ENCODE measurements at regions not wholly inside any gene's neighbourhood (a gene's known extent, or its start where the extent isn't known, plus 50 kb on each side); places are given as distances from the start of the nearest gene placed in this dataset.

DNA sequence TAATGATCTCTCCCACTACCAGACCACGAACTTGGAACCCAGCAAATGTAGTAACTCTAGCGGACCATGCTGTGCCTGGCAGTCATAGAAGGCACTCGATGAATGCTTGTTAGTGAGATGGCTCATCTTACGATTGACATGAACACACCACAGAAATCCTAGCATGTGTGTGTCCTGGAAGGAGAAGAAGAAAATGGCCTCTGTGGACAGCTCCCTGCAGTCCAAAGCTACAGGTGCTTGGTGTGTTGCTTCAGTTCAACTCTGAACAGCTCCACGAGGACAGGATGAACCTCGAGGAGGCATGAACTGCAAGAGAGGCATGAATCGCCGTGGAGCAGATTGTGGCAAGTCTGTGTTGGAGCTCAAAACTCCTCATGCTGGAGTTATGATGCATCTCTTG lies 93.5 kb downstream of the KLF6 start:
- DNase-seq (ENCODE audit: low spot score) = no peak

DNA sequence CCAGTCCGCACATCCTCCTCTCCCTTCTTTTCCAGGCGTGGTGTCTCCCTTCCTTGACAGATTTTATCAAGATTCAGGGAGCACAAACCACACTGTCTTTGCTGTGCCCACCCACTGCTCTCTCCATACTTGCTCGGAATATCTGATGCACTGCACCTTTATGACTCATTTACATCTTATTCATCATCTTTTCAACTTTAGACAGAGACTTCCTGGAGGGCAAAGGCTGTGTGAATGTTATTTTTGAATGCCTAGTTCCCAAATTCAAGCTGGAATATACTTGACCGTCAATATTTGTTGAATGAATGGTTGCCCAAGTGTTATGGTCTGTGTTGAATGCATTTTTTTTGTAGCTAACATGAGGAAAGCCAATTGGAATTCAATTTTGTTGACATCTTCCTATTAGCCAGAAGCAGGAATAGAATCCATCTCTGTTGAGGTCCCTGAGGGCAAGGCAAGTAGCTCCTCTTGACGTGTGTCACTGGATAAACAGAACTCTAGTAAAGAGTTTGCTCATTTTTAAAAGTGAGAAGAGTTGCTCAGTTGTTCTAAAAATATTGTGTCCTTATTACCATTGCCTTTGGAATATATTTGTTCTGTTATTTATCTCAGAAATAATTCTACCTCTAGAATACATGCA lies 95.0 kb downstream of the KLF6 start:
- no peak for DNase-seq (ENCODE audit: low spot score)

DNA sequence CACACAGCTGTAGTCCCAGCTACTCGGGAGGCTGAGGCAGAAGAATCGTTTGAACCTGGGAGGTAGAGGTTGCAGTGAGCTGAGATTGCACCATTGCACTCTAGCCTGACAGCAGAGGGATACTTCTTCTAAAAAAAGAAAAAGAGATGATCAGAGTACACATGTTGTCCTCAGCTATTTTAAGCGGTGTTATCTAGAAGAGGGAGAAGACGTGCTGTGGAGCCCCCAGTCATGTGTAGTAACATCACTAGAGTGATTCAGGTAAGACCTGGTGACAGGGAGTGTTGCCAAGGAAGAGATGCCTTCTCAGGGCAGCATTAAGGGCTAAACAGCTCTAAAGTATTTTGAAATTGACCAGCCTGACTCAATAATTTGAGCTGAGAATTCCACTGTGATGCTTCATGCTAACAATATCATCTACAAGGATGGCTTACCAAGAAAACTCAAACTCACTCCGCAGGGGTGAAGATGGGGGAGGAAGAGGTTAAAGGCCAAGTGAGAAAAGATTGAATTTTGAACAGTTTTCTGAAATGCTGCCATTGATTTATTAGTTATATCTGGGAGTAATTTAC lies 97.4 kb downstream of the KLF6 start:
- DNase-seq (ENCODE audit: low spot score) = no peak

DNA sequence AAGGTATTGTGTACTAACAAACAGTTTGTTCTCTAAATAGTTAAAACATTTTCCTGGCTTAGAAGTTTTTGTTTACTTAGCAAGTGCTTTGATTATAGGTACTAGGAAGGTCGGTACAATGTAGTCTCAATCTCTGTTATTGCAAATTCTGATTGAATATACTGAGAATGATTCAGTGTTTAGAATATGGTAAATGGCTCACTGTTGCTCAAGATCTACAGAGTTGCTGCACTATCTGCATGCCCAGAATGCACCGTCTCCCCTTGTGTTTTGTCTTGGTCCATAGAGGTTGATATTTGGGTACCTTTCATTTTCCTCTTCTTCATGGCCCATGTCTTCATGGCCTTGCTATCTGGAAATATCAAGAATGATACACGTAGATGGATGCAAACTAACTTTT lies 99.6 kb downstream of the KLF6 start:
- no peak for DNase-seq (ENCODE audit: low spot score)

DNA sequence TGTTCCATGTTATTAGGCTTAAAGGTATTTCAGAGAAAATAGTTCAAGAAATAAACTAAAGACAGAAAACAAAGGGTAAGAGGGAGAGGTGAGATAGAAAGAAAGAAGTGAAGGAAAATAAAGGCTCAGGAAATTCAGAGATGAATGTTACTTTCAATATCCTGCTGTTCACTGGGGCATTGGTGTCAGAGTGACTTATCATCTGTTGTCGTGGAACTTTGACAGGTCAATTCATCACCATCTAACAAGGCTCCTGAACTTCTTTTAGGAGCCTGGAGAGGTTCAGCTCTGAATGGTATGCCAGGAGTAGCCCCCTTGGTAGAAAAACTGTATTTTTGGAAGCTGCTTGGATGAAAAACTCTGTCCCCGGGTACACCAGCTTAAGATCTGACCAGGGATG lies 100.1 kb downstream of the KLF6 start:
- DNase-seq (ENCODE audit: low spot score) = no peak

DNA sequence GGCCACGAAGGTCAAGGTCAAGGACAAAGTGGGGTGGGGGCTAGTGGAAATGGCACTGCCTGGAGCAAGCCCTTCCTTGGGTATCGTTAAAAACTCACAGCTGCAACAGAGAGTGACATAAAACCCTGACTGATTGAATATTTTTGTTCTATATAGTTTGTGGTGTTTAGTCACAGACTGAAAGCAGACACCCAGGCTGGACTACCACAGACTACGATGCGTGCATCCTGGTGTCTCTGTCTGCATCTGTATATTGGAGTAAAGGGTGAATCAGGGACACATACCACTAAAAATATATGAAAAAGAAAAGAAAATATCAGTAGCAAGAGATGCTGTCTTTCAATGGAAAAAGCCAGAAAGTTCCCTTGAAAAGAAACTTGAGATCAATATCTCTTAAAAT lies 101.4 kb downstream of the KLF6 start:
- no peak for DNase-seq (ENCODE audit: low spot score)

DNA sequence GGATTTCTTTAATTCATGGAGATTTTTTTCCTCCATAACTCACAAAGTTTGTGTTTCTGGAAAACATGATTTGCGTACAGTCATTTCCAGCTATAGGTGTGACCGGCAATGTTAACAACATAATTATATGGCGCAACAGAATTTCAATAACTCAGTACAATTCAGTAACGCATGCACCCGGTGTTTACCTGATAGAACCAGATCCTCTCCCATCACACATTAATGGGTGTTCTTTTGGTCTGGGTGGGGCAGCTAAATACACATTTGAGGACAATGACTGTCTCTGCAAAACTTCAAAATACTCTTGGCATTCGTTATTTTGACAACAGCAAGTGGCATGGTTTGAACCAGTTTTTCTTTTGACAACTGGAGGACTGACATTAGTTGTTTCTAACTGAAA lies 102.3 kb downstream of the KLF6 start:
- no peak for DNase-seq (ENCODE audit: low spot score)

DNA sequence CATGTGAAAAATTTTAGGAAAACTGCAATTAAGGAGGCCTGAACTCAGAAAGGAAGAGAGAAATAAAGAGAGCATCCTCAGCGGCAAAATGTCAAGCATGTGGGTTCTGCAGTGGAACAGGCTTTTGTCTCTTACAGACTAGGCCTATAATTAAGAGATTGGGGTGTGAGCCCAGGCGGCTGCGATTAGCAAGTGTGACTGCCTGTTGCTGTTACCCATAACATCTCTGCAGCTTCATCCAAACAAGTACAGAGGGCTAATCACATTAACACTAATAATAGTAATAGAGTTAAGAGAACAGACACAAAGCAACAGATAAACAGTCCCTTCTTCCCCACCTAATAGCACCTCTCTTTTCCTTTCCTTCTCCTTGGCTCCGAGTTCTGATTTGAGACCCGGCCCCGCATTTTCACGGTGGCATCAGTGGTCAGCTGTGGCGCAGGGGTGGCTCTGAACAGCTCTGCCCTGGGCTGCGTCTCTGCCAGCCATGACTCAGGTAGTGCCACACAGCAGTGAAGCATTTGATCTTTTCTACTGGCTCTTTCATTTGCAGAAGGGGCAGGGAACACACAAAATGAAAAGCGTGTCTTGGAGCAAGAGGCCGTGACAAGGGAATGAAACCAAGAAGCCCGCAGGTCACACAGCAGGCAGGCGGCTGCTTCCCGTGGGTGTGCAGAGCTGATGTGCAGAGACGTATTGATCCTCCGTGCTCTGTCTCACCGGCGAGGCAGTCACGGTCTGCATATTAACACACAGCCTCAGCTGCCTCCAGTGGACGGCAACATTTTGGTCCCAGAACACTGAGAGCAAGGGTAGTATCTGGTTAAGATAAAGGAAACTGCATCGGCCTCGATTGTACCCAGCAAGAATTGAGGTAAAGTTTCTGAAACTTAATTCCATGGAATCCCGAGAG lies 103.1 kb downstream of the KLF6 start:
- no peak for DNase-seq (ENCODE audit: low spot score)

DNA sequence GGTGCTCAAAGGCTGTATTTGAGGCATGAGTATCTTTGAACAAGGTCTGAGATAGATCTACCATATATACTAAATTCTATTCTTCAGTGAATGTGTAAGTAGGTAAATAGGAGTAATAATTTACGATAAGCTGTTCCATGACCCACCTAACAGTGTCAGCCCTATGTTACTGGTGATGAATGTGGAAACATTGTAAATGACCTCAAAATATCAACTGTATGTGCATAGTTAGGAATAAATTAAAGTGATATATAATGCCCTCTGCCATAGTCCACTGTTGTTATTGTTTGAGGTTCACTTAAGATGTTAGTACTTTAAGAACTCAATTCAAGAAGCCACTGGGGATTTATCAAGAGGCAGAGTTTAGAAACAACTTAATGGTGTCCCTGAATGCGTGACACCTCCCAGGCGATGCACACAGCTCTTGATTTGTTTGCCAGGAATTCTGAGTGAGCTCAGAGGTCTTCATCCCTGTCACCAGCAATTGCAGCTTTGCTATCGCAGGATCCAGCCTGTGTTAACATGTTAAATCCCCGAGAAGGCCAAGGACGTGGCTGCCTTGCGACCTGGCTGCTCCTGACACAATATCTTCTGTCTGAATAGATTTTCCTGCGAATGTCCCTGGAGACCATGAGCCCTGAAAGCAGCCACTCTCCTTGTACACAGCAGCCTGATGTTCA lies 104.9 kb downstream of the KLF6 start:
- DNase-seq (ENCODE audit: low spot score) = no peak

DNA sequence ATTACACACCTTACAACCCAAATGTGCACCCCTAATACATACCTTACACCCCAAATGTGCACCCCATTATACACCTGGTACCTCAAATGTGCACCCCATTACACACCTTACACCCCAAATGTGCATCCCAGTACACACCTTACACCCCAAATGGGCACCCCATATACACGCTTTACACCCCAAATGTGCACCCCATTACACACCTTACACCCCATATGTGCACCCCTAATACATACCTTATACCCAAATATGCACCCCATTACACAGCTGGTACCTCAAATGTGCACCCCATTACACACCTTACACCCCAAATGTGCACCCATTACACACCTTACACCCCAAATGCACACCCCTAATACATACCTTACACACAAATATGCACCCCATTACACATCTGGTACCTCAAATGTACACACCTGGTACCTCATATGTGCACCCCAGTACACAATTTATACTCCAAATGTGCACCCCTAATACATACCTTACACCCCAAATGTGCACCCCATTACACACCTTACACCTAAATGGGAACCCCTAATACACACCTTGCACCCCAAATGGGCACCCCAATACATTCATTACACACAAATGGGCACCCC lies 106.3 kb downstream of the KLF6 start:
- DNase-seq (ENCODE audit: low spot score) = no peak

DNA sequence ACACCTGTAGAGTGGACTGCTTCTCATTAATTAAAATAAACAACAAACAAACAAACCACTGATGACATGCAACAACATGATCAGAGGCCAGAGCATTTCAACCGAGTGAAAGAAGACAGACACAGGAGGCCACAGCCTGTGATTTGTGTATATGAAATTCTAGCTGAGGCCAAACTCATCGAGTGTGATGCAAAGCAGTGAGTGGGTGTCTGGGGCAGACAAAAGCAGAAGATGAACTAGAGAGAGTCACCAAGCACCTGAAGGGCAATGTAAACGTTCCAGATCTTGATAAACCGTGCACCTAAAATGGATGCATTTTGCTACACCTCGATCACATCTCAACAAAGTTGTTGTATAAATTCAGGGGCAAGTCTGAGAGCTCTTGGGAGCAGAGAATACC lies 108.4 kb downstream of the KLF6 start:
- DNase-seq (ENCODE audit: low spot score) = no peak

DNA sequence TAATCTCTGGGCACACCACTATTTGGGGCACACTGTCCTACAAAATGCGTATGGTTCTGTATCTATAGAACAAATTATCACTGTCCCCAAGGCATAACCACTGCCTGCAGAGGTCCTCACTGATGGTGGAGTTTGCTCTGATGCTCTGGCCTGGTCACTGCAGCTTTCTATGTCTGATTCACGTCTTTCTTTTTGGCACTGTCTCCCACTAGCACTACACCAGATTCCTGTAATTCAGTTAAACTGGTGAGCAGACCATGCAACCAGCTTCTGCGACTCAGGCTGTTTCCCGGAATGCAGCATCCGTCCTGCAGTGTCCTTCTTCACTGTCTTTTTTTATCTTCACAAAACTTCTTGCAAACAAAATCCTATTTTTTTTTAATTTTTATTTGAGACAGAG lies 112.8 kb downstream of the KLF6 start:
- no peak for DNase-seq (ENCODE audit: low spot score)

DNA sequence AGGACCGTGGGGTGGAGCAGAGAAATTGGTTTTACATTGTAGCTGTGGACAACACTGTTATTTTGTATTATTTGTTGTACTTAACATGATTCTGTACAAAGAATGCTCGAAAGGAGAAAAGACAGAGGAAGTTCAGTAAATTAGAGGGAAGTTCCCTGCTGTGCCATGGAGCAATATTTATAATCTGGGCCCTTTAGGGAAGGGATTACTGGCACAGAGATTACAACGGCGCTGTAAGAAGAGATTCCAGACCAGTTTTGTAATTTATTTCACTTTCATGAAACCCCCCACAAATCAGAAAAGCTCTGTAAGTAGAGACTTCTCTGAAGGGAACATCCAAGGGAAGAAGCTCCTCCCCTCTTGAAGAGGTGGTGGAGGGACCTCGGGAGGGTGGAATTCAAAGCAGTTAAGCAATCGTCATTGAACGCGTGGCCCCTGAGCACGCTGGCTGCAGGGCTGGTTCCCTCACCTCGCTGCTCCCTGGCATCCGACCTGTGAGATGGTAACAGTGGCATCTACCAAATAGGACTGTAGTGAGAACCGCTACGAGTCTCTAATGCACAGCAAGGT lies 113.5 kb downstream of the KLF6 start:
- no peak for DNase-seq (ENCODE audit: low spot score)

DNA sequence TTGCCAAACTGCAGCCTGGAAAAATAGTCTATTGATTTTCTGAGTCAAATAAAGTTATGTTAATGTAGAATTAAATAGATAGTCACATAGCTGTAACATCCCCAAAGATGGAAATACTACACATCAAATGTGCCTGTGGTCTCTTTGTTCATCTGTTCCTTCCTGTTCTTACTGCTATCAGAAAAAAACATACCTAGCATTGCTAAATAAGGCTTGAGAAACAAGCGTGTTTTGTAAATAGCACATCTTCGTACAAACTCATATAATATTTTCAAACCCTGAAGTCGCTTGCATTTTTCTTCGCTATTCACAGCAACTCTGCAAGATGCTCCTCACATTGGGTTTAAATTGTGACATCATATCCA lies 116.1 kb downstream of the KLF6 start:
- DNase-seq (ENCODE audit: low spot score) = no peak

DNA sequence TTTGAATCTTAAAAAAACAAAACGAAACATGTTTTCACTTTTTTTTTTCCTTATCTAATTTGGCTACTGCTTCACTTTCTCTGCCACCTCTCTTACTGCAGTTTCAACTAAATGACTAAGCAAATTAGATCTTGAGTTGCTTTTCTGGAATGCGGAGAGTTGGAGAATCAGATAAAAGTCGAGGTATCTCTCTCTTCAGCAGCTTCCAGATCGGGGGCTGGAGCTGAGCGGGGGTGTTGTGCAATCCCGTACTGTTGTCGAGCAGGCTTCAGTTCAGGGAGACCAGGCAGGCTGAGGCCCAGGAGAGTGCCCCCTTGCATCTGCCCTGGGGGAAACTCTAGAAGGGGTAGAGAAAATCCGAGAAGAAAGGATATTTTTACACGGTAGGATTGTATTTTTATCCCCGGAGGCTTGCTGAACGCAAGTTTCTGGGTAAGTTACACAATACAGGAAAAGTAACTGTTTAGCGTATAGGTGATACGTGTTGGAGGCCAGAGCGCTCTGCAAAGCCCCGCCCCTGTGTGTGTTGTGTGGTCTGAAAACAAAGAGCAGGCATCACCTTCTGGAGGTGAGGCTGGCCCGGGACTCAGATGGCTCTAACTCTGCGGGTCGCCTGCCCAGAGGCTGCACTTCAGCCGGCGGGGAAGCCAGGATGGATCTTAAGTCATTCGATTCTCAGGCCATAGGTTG lies 116.6 kb downstream of the KLF6 start:
- DNase-seq (ENCODE audit: low spot score) = no peak

DNA sequence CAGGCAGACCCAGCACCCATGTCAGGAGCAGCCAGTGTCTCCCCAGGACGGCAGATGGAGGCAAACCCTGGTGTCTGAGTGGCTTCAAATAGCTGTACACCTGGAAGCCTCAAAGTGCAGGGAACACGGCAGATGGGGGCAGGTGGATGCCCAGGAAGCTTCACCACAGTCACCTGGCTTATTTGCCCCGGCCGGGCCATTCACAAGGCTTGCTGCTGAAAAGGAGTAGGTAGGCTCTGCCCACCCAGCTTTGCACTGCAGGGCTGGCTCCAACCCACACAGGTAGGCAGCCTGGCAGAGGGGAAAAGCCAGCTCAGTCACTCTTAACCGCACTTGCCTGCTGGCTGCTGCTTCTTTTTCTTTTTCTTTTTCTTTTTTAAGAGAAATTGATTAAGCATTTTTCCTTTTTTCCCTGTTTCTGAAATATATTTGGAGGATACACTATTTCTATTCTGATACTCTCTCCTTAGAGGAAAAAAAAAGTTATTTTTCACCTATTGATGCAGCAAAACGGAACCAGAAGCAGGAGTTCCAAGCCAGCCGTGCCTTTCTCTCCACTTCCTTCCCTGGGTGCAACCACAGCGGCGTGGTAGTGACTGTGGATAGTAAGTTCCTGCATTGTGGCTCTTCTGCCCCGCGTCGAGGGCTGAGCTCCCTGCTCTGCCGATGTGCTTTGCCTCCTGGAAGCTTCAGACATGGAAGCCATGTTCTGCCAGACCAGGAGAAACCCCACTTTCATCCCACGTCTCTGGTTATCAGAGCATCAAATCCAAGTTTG lies 118.3 kb downstream of the KLF6 start:
- no peak for DNase-seq (ENCODE audit: low spot score)

DNA sequence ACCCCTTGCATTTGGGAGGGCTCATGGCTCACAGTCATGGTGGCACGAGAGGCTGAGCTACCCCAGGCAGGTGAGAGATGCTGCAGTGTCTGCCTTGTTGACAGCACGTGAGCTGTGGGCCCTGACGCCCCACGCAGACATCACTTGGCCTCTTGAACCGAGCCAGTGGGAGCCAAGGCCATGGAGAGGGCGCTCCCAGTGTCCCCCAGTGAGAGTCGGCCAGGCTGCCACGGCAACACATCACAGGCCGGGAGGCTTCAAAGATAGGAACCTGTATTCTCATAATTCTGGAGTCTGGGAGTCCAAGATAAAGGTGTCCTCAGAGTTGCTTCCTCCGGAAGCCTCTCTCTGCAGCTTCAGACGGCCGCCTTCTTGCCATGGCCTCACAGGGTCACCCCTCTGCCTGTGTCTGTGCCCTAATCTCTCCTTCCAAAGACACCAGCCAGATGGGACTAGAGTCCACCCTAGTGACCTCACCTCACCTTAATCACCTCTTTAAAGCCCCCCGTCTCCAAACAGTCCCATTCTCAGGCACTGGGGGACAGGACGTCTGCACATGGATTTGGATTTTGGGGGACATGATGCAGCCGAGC lies 119.6 kb downstream of the KLF6 start:
- no peak for DNase-seq (ENCODE audit: low spot score)

DNA sequence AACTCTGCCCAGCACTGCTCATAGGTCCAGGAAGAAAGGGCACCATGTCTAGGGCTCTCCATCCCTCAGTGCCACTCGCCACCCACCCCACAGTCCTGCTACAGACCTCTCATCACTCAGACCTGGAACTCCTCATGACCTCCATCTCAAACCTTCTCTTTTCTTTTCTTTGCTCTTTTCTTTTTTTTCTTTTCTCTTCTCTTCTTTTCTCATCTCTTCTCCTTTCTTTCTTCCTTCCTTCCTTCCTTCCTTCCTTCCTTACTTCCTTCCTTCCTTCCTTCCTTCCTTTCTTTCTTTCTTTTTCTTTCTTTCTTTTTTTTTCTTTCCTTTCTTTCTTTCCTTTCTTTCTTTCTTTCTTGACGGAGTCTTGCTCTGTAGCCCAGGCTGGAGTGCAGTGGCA lies 122.2 kb downstream of the KLF6 start:
- no peak for DNase-seq (ENCODE audit: low spot score)

DNA sequence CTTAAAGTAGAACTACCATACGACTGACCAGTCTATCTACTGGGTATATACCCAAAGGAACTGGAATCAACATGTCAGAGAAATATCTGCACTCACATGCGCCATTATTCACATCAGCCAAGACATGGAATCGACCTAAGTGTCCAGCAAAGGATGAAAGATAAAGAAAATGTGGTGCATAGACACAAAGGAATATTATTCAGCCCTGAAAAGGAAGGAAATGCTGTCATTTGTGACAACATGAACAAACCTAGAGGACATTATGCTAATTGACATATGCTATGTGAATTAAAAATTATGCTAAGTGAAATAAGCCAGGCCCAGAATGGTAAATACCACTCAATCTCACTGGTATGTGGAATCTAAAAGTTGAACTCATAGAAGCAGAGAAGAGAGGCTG lies 123.7 kb downstream of the KLF6 start:
- no peak for DNase-seq (ENCODE audit: low spot score)

DNA sequence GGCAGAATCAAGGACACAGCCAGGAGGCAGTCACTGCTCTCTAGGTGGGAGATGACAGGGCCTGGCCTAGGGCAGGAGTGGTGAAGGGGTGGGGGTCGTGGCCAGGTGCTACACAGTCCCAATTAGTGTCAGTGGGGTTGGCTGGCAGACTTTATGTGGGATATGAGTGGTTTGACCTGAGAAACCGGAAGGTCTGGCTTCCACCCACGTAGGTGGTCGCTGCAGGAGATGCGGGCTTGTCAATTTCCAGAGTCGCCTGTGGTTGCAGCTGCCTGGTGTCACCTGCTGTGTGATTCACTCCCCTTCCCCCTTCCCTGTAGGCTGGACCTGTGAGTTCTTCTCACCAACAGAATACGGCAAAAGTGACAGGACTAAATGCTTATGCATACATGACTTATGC lies 124.3 kb downstream of the KLF6 start:
- DNase-seq (ENCODE audit: low spot score) = no peak

All from D341Med (cell line).